Neural cell (in vitro differentiated cells): ENCODE measurements at regions not wholly inside any gene's neighbourhood (a gene's known extent, or its start where the extent isn't known, plus 50 kb on each side); places are given as distances from the start of the nearest gene placed in this dataset.

Experiments
- H2AFZ ChIP-seq: fragments of 200-600, 300-800 bp; sonication (generic), shearing (Covaris generic); 2 replicates; pipeline ENCODE4 v1.6.0; 2014; ENCODE audit warnings: low read depth, mild to moderate bottlenecking, antibody characterized with exemption, low read length, moderate library complexity
- H3F3A ChIP-seq: fragments of 200-600 bp; shearing (Covaris generic); 2 replicates; pipeline ENCODE4 v1.6.1; 2016; ENCODE audit warnings: mild to moderate bottlenecking, moderate library complexity, mixed read lengths, antibody characterized with exemption, low read length; ENCODE audit not compliant: insufficient read depth, poor library complexity, severe bottlenecking
- H3K27ac ChIP-seq: fragments of 200-600, 300-800 bp; sonication (generic), shearing (Covaris generic); 2 replicates; pipeline ENCODE4 v1.5.1; 2014; ENCODE audit warnings: mild to moderate bottlenecking, low read length, moderate library complexity
- H3K27me3 ChIP-seq: fragments of 300-800, 200-600 bp; sonication (generic), shearing (Covaris generic); 2 replicates; pipeline ENCODE4 v1.6.0; 2014; ENCODE audit warnings: mild to moderate bottlenecking, low read depth, low read length, moderate library complexity; ENCODE audit not compliant: insufficient read depth
- H3K36me3 ChIP-seq: fragments of 300-800, 200-600 bp; sonication (generic), shearing (Covaris generic); 2 replicates; pipeline ENCODE4 v1.5.1; 2014; ENCODE audit warnings: mild to moderate bottlenecking, antibody characterized with exemption, low read length, moderate library complexity; ENCODE audit not compliant: insufficient read depth
- H3K4me2 ChIP-seq: fragments of 300-800, 200-600 bp; sonication (generic), shearing (Covaris generic); 2 replicates; pipeline ENCODE4 v1.6.0; 2014; ENCODE audit warnings: mild to moderate bottlenecking, low read length
- H3K4me3 ChIP-seq: fragments of 300-800, 200-600 bp; sonication (generic), shearing (Covaris generic); 2 replicates; pipeline ENCODE4 v1.5.1; 2014; ENCODE audit warnings: mild to moderate bottlenecking, low read length, moderate library complexity
- H3K79me2 ChIP-seq: fragments of 200-600 bp; shearing (Covaris generic); replicated peaks from 2 replicates; pipeline ENCODE4 v1.6.0; 2014; ENCODE audit warnings: mild to moderate bottlenecking, low read length, moderate library complexity; ENCODE audit not compliant: insufficient read depth
- H3K9ac ChIP-seq: fragments of 300-800, 200-600 bp; sonication (generic), shearing (Covaris generic); 2 replicates; pipeline ENCODE4 v1.6.1; 2016; ENCODE audit warnings: mild to moderate bottlenecking, low read length, mixed read lengths
- H3K9me2 ChIP-seq: fragments of 200-600 bp; shearing (Covaris generic); 2 replicates; pipeline ENCODE4 v1.6.1; 2016; ENCODE audit warnings: mild to moderate bottlenecking, low read length, mixed read lengths; ENCODE audit not compliant: insufficient read depth
- H3K9me3 ChIP-seq: fragments of 200-600, 300-800 bp; sonication (generic), shearing (Covaris generic); 2 replicates; pipeline ENCODE4 v1.6.1; 2016; ENCODE audit warnings: mild to moderate bottlenecking, mixed run types, low read length, moderate library complexity, mixed read lengths
- H4K20me1 ChIP-seq: fragments of 200-600 bp; shearing (Covaris generic); 2 replicates; pipeline ENCODE4 v1.6.1; 2016; ENCODE audit warnings: mild to moderate bottlenecking, mixed run types; ENCODE audit not compliant: insufficient read depth
- EP300 ChIP-seq: fragments of 450-650 bp; conservative IDR thresholded peaks from 2 replicates; pipeline ENCODE4 v1.6.1; 2014; ENCODE audit warnings: antibody characterized with exemption, mild to moderate bottlenecking, moderate library complexity; ENCODE audit not compliant: poor library complexity, severe bottlenecking
- EZH2 ChIP-seq: fragments of 200-600, 300-800 bp; shearing (Covaris generic), sonication (generic); IDR thresholded peaks from 2 replicates; pipeline ENCODE4 v1.6.1; 2014; ENCODE audit warnings: antibody characterized with exemption, low read length, borderline replicate concordance, mild to moderate bottlenecking; ENCODE audit not compliant: insufficient read depth, poor library complexity, severe bottlenecking
- MXI1 ChIP-seq: fragments of 450-650 bp; conservative IDR thresholded peaks from 2 replicates; pipeline ENCODE4 v1.6.1; 2014; ENCODE audit warnings: antibody characterized with exemption, mild to moderate bottlenecking; ENCODE audit not compliant: poor library complexity, severe bottlenecking
- POLR2AphosphoS5 ChIP-seq: IDR thresholded peaks from 2 replicates; pipeline ENCODE4 v1.6.1; 2012
- RAD21 ChIP-seq: fragments of 450-650 bp; conservative IDR thresholded peaks from 2 replicates; pipeline ENCODE4 v1.6.1; 2014; ENCODE audit warnings: antibody characterized with exemption, mild to moderate bottlenecking, moderate library complexity
- SMC3 ChIP-seq: fragments of 450-650 bp; conservative IDR thresholded peaks from 2 replicates; pipeline ENCODE4 v1.6.1; 2014; ENCODE audit warnings: antibody characterized with exemption, mild to moderate bottlenecking, moderate library complexity; ENCODE audit not compliant: poor library complexity
- TAF1 ChIP-seq: IDR thresholded peaks from 2 replicates; pipeline ENCODE4 v1.6.1; 2012; ENCODE audit warnings: low read depth
- TF ChIP-seq, protein P1 (sequence below): IDR thresholded peaks from 2 replicates; pipeline ENCODE4 v1.6.1; 2012; ENCODE audit warnings: borderline replicate concordance
- TF ChIP-seq, protein P2 (sequence below): fragments of 450-650 bp; IDR thresholded peaks from 2 replicates; pipeline ENCODE4 v1.5.1; 2014; ENCODE audit warnings: antibody characterized with exemption, mild to moderate bottlenecking, moderate library complexity; ENCODE audit not compliant: poor library complexity, severe bottlenecking

DNA sequence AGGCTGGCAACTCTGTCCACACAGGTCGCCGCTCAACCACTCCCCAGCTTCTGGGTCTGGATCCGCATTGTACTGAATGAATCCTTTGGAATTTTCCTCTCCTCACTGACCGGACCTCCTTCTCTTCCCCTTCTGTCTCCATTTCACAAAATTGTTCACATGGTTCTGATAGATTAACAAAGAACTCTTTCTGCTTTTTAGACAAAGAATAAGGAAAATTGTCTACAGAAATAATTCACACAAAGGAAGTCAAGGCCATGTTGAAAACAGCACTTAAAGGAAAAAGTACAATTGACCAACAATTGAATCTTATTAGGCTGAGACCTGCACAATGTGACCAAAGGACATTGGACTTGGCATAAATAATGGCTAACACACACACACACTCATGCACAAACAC lies 73.6 kb upstream of the GLI2 start:
- H3F3A ChIP-seq: no peaks in the 10 kb centered on the region
- no peak overlapping the region for H3K4me2 ChIP-seq
- no peaks in the 10 kb centered on the region for H3K79me2 ChIP-seq
- H3K36me3 ChIP-seq: no peaks in the 10 kb centered on the region
- H3K9ac ChIP-seq: no peak overlapping the region
- no peak overlapping the region for H3K27ac ChIP-seq
- no peak overlapping the region for H3K4me3 ChIP-seq
- no peaks in the 10 kb centered on the region for H3K27me3 ChIP-seq
- no peaks in the 10 kb centered on the region for H3K9me2 ChIP-seq
- no peak overlapping the region for H2AFZ ChIP-seq
- TF ChIP-seq, protein P1, sequence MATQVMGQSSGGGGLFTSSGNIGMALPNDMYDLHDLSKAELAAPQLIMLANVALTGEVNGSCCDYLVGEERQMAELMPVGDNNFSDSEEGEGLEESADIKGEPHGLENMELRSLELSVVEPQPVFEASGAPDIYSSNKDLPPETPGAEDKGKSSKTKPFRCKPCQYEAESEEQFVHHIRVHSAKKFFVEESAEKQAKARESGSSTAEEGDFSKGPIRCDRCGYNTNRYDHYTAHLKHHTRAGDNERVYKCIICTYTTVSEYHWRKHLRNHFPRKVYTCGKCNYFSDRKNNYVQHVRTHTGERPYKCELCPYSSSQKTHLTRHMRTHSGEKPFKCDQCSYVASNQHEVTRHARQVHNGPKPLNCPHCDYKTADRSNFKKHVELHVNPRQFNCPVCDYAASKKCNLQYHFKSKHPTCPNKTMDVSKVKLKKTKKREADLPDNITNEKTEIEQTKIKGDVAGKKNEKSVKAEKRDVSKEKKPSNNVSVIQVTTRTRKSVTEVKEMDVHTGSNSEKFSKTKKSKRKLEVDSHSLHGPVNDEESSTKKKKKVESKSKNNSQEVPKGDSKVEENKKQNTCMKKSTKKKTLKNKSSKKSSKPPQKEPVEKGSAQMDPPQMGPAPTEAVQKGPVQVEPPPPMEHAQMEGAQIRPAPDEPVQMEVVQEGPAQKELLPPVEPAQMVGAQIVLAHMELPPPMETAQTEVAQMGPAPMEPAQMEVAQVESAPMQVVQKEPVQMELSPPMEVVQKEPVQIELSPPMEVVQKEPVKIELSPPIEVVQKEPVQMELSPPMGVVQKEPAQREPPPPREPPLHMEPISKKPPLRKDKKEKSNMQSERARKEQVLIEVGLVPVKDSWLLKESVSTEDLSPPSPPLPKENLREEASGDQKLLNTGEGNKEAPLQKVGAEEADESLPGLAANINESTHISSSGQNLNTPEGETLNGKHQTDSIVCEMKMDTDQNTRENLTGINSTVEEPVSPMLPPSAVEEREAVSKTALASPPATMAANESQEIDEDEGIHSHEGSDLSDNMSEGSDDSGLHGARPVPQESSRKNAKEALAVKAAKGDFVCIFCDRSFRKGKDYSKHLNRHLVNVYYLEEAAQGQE: no peak
- no peak for TF ChIP-seq SMC3
- TF ChIP-seq TAF1: no peak
- no peak for TF ChIP-seq POLR2AphosphoS5
- TF ChIP-seq, protein P2, sequence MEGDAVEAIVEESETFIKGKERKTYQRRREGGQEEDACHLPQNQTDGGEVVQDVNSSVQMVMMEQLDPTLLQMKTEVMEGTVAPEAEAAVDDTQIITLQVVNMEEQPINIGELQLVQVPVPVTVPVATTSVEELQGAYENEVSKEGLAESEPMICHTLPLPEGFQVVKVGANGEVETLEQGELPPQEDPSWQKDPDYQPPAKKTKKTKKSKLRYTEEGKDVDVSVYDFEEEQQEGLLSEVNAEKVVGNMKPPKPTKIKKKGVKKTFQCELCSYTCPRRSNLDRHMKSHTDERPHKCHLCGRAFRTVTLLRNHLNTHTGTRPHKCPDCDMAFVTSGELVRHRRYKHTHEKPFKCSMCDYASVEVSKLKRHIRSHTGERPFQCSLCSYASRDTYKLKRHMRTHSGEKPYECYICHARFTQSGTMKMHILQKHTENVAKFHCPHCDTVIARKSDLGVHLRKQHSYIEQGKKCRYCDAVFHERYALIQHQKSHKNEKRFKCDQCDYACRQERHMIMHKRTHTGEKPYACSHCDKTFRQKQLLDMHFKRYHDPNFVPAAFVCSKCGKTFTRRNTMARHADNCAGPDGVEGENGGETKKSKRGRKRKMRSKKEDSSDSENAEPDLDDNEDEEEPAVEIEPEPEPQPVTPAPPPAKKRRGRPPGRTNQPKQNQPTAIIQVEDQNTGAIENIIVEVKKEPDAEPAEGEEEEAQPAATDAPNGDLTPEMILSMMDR: no peak
- TF ChIP-seq MXI1: no peak
- no peak for TF ChIP-seq EZH2
- TF ChIP-seq EP300: no peak
- no peak for TF ChIP-seq RAD21
- no peaks in the 10 kb centered on the region for H4K20me1 ChIP-seq
- peaks cover 7% of the 10 kb centered on the region for H3K9me3 ChIP-seq

DNA sequence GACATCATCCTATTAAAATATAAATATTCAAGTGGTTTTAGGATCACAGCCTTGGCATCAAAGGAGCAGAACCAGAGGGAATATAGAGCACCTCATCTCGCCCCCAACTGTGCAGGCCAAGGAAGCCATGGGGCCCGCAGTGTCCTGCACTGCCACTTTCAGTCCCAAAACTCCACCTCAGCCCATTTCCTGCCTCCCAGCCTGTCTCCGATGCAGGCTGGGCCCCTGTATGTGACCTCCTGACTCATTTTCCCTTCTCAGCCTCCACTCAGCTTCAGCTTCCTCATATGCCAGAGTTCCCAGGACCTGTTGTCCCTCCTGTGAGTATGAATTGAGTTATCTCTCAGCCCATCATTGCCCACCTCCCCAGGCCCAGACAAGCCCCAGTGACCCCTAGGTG lies 72.9 kb upstream of the GLI2 start:
- TF ChIP-seq POLR2AphosphoS5 (no peak), MXI1 (no peak), EP300 (no peak), EZH2 (no peak), TAF1 (no peak), RAD21 (no peak), SMC3 (no peak)
- TF ChIP-seq, protein P2: no peak
- TF ChIP-seq, protein P1: no peak
- no peaks in the 10 kb centered on the region for H3K36me3 ChIP-seq

More for the DNA sequence above, 72.9 kb upstream of the GLI2 start:
- Histone ChIP-seq H2AFZ (no peak overlapping the region), H3K9me2 (no peaks in the 10 kb centered on the region), H3K27me3 (no peaks in the 10 kb centered on the region), H3K4me3 (no peak overlapping the region), H3K9me3 (peaks cover 7% of the 10 kb centered on the region), H3K79me2 (no peaks in the 10 kb centered on the region), H3K4me2 (no peak overlapping the region), H3K9ac (no peak overlapping the region), H3K27ac (no peak overlapping the region), H4K20me1 (no peaks in the 10 kb centered on the region), H3F3A (no peaks in the 10 kb centered on the region)
